ENCODE measurements at regions not wholly inside any gene's neighbourhood (a gene's known extent, or its start where the extent isn't known, plus 50 kb on each side); places are given as distances from the start of the nearest gene placed in this dataset.

- TF ChIP-seq POLR2AphosphoS5 (IDR thresholded peaks at IDR 0.05) (no peak), EP300 (IDR thresholded peaks at IDR 0.05) (no peak)
- TF ChIP-seq, protein P1, sequence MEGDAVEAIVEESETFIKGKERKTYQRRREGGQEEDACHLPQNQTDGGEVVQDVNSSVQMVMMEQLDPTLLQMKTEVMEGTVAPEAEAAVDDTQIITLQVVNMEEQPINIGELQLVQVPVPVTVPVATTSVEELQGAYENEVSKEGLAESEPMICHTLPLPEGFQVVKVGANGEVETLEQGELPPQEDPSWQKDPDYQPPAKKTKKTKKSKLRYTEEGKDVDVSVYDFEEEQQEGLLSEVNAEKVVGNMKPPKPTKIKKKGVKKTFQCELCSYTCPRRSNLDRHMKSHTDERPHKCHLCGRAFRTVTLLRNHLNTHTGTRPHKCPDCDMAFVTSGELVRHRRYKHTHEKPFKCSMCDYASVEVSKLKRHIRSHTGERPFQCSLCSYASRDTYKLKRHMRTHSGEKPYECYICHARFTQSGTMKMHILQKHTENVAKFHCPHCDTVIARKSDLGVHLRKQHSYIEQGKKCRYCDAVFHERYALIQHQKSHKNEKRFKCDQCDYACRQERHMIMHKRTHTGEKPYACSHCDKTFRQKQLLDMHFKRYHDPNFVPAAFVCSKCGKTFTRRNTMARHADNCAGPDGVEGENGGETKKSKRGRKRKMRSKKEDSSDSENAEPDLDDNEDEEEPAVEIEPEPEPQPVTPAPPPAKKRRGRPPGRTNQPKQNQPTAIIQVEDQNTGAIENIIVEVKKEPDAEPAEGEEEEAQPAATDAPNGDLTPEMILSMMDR (IDR thresholded peaks at IDR 0.05) = no peak
Observed at GRCh38 chr6:84500726-84501125, 263.7 kb downstream of the TBX18 start.

All from stomach (tissue), 4 donors.